Natural killer cell (primary cell): ENCODE measurements at regions not wholly inside any gene's neighbourhood (a gene's known extent, or its start where the extent isn't known, plus 50 kb on each side); places are given as distances from the start of the nearest gene placed in this dataset.

Experiments
- ATAC-seq, 3 donors: fragments of 150-1000 bp in 2 of 3; fragments of 200-7000 bp in 1 of 3; cut with Tn5 transposase; 1 replicate in 1 of 3; 2 replicates in 2 of 3; pipeline ENCODE4 v1.10.0; 2021; ENCODE audit warnings: mild to moderate bottlenecking in 2 of 3, moderate library complexity in 2 of 3
- DNase-seq, 2 donors: peaks; one replicate each; pipeline versions ENCODE4 v3.0.0 to v3.0.0-alpha.2; 2013 to 2021; ENCODE audit warnings: mixed read lengths in 1 of 2
- H3K27ac ChIP-seq: one replicate; pipeline ENCODE4 v1.5.1; 2013; ENCODE audit warnings: mild to moderate bottlenecking, low read length
- H3K27me3 ChIP-seq: one replicate; pipeline ENCODE4 v1.6.1; 2013; ENCODE audit warnings: low read length; ENCODE audit not compliant: control insufficient read depth, insufficient read depth
- H3K36me3 ChIP-seq: one replicate; pipeline ENCODE4 v1.6.1; 2013; ENCODE audit warnings: low read length; ENCODE audit not compliant: control insufficient read depth, insufficient read depth
- H3K4me1 ChIP-seq: one replicate; pipeline ENCODE4 v1.6.1; 2013; ENCODE audit warnings: low read length; ENCODE audit not compliant: control insufficient read depth, insufficient read depth
- H3K4me3 ChIP-seq: one replicate; pipeline ENCODE4 v1.5.1; 2013; ENCODE audit warnings: low read length
- H3K9me3 ChIP-seq: one replicate; pipeline ENCODE4 v1.6.1; 2013; ENCODE audit warnings: low read length; ENCODE audit not compliant: control insufficient read depth, insufficient read depth
- H3K27ac Mint-ChIP-seq, 2 donors: one replicate each; pipeline ENCODE4 v1.8.0; 2022; ENCODE audit warnings: mild to moderate bottlenecking in 2 of 2, mixed read lengths in 2 of 2, moderate library complexity in 1 of 2
- H3K27me3 Mint-ChIP-seq, 2 donors: one replicate each; pipeline ENCODE4 v1.8.0; 2022; ENCODE audit warnings: low read depth in 2 of 2, mixed read lengths in 2 of 2
- H3K36me3 Mint-ChIP-seq: one replicate; pipeline ENCODE4 v1.8.0; 2022; ENCODE audit warnings: mixed read lengths
- H3K4me1 Mint-ChIP-seq, 2 donors: one replicate each; pipeline ENCODE4 v1.8.0; 2022; ENCODE audit warnings: mixed read lengths in 2 of 2
- H3K4me3 Mint-ChIP-seq: one replicate; pipeline ENCODE4 v1.8.0; 2022; ENCODE audit warnings: mild to moderate bottlenecking, moderate library complexity, mixed read lengths
- H3K9me3 Mint-ChIP-seq, 2 donors: one replicate each; pipeline ENCODE4 v1.8.0; 2022; ENCODE audit warnings: mixed read lengths in 2 of 2
- CTCF ChIP-seq: fragments of 200-600 bp; IDR thresholded peaks from one replicate; pipeline ENCODE4 v1.8.0; 2022; ENCODE audit warnings: antibody characterized with exemption
- WGBS: methylation state at CpG from one replicate; pipeline ENCODE4 v1.1.7; 2013; ENCODE audit warnings: missing lambda C conversion rate; ENCODE audit not compliant: insufficient coverage; 5-methylcytosine and 5-hydroxymethylcytosine counted together
- intact Hi-C: fragments of 100-400 bp; cut with micrococcal nuclease; formaldehyde crosslinking; loops from one replicate; pipeline ENCODE4 v1.14.2; 2022

DNA sequence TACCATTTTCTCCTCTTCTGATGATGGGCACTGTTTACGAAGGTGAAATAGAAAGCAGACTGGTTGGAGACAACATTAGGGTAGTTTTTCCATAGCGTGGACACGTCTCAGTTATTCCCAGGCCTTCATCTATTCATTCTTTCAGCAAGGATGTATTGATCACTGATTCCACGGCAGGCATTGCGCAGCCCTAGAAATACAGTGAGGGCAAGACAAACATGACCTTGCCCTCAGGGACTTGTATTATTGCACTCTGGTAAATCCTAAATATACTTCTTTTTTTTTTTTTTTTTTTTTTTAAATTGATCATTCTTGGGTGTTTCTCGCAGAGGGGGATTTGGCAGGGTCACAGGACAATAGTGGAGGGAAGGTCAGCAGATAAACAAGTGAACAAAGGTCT, 167.3 kb upstream of the SPRED2 start:
- H3K4me3 ChIP-seq: no peak overlapping the region
- intact Hi-C loops: no loop called here
- no peaks in the 10 kb centered on the region for H3K27me3 ChIP-seq
- 98% methylated on average over 5 of the region's 6 CpGs for WGBS
- H3K36me3 Mint-ChIP-seq: no peaks in the 10 kb centered on the region
- H3K27ac Mint-ChIP-seq: no peak overlapping the region
- no peaks in the 10 kb centered on the region for H3K4me1 ChIP-seq
- no peaks in the 10 kb centered on the region for H3K36me3 ChIP-seq
- H3K27me3 Mint-ChIP-seq: peaks cover 5 to 13% of the 10 kb centered on the region in 2 donors
- no peaks in the 10 kb centered on the region for H3K9me3 ChIP-seq
- TF ChIP-seq CTCF: no peak
- no peaks in the 10 kb centered on the region for H3K9me3 Mint-ChIP-seq
- no peak overlapping the region for H3K4me3 Mint-ChIP-seq
- no peak for DNase-seq
- no peak overlapping the region for H3K27ac ChIP-seq
- no peak for ATAC-seq
- no peaks in the 10 kb centered on the region for H3K4me1 Mint-ChIP-seq

GRCh38 chr2:65598996-65599395, 166.6 kb upstream of the SPRED2 start:
- H3K4me3 Mint-ChIP-seq: no peak overlapping the region
- no peaks in the 10 kb centered on the region for H3K4me1 ChIP-seq
- intact Hi-C loops: no loop called here
- DNase-seq (no peak), ATAC-seq (no peak)
- H3K27ac ChIP-seq: no peak overlapping the region
- no peak overlapping the region for H3K27ac Mint-ChIP-seq
- H3K36me3 ChIP-seq: no peaks in the 10 kb centered on the region
- peaks cover 5 to 13% of the 10 kb centered on the region in 2 donors for H3K27me3 Mint-ChIP-seq
- no peak for TF ChIP-seq CTCF
- no CpG with 5 or more reads among the region's 1 CpG for WGBS
- H3K36me3 Mint-ChIP-seq: no peaks in the 10 kb centered on the region
- H3K27me3 ChIP-seq: no peaks in the 10 kb centered on the region
- no peak overlapping the region for H3K4me3 ChIP-seq
- H3K4me1 Mint-ChIP-seq: no peaks in the 10 kb centered on the region
- H3K9me3 ChIP-seq: no peaks in the 10 kb centered on the region
- H3K9me3 Mint-ChIP-seq: no peaks in the 10 kb centered on the region

DNA sequence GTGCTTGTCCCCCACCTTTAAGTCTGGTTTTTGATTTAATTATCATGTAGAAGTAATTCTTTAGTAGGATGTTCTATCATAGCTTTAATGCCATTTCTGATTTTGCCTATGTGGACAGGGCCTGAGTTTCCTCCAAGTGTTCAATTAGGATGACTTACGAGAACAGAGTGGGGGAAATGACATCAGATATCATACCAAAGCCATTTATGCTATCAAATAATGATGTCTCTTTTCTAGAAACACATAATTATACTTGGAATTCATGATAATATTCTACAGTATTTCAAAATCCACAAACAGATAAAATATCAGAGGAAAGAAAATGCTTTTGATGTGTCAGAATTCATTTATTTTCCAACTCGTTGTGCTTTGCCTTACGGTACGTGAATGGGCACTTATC, 165.9 kb upstream of the SPRED2 start:
- Histone ChIP-seq H3K36me3 (no peaks in the 10 kb centered on the region), H3K9me3 (no peaks in the 10 kb centered on the region), H3K27me3 (no peaks in the 10 kb centered on the region), H3K27ac (no peak overlapping the region), H3K4me1 (no peaks in the 10 kb centered on the region), H3K4me3 (no peak overlapping the region)
- Mint-ChIP-seq H3K9me3 (no peaks in the 10 kb centered on the region), H3K27me3 (peaks cover 5 to 13% of the 10 kb centered on the region in 2 donors), H3K27ac (no peak overlapping the region), H3K36me3 (no peaks in the 10 kb centered on the region), H3K4me3 (no peak overlapping the region), H3K4me1 (no peaks in the 10 kb centered on the region)
- no peak for DNase-seq
- ATAC-seq: no peak
- no peak for TF ChIP-seq CTCF
- 100% methylated on average over 1 of the region's 4 CpGs for WGBS
- intact Hi-C loops: no loop called here

GRCh38 chr2:65595630-65596029, 163.2 kb upstream of the SPRED2 start:
- TF ChIP-seq CTCF: no peak
- Mint-ChIP-seq H3K27me3 (peaks cover 9 to 13% of the 10 kb centered on the region in 2 donors), H3K36me3 (no peaks in the 10 kb centered on the region), H3K4me3 (no peak overlapping the region), H3K9me3 (no peaks in the 10 kb centered on the region), H3K27ac (no peak overlapping the region), H3K4me1 (no peaks in the 10 kb centered on the region)
- Histone ChIP-seq H3K36me3 (no peaks in the 10 kb centered on the region), H3K4me3 (no peak overlapping the region), H3K27ac (no peak overlapping the region), H3K9me3 (no peaks in the 10 kb centered on the region), H3K4me1 (no peaks in the 10 kb centered on the region), H3K27me3 (no peaks in the 10 kb centered on the region)
- ATAC-seq (no peak), DNase-seq (no peak)
- intact Hi-C loops: no loop called here
